Hematopoietic multipotent progenitor cell (in vitro differentiated cells): ENCODE measurements at regions not wholly inside any gene's neighbourhood (a gene's known extent, or its start where the extent isn't known, plus 50 kb on each side); places are given as distances from the start of the nearest gene placed in this dataset.

Experiments
- DNase-seq, 3 donors: peaks; one replicate each; pipeline ENCODE4 v3.0.0-alpha.2; 2011 to 2015; ENCODE audit warnings: low read depth in 2 of 3, low spot score in 2 of 3

- DNase-seq: no peak
Measured at GRCh38 chr11:93959663-93960062, 61.5 kb upstream of the HEPHL1 start.

GRCh38 chr11:93963072-93963471 lies 58.1 kb upstream of the HEPHL1 start:
- no peak for DNase-seq

- no peak for DNase-seq
Measured at GRCh38 chr11:93967258-93967657, 53.9 kb upstream of the HEPHL1 start.

- no peak for DNase-seq
Measured at GRCh38 chr11:93967944-93968343, 53.2 kb upstream of the HEPHL1 start.

GRCh38 chr11:93969925-93970922 lies 50.9 kb upstream of the HEPHL1 start:
- DNase-seq: no peak
